LNCaP clone FGC (cell line): ENCODE measurements at regions not wholly inside any gene's neighbourhood (a gene's known extent, or its start where the extent isn't known, plus 50 kb on each side); places are given as distances from the start of the nearest gene placed in this dataset.
"Not testable (repeated sequence)": the region's sequence is repeated elsewhere in the genome, so short reads cannot be mapped to it uniquely, and the experiment has no call there.

Source experiments
- DNase-seq: peaks from one replicate; pipeline ENCODE4 v3.0.0-alpha.2; 2011; ENCODE audit warnings: low read depth
- H3K4me3 ChIP-seq: 2 replicates; pipeline ENCODE4 v1.5.1; 2011; ENCODE audit warnings: mild to moderate bottlenecking, low read depth, low read length, control low read depth
- TF ChIP-seq, protein P1 (sequence below): IDR thresholded peaks from 2 replicates; pipeline ENCODE4 v1.5.1; 2012; ENCODE audit warnings: mild to moderate bottlenecking; ENCODE audit not compliant: control insufficient read depth, insufficient read depth; ENCODE audit errors: extremely low read depth

GRCh38 chr1:143652187-143652586 is 319.6 kb downstream of the FAM72C start:
- TF ChIP-seq, protein P1, sequence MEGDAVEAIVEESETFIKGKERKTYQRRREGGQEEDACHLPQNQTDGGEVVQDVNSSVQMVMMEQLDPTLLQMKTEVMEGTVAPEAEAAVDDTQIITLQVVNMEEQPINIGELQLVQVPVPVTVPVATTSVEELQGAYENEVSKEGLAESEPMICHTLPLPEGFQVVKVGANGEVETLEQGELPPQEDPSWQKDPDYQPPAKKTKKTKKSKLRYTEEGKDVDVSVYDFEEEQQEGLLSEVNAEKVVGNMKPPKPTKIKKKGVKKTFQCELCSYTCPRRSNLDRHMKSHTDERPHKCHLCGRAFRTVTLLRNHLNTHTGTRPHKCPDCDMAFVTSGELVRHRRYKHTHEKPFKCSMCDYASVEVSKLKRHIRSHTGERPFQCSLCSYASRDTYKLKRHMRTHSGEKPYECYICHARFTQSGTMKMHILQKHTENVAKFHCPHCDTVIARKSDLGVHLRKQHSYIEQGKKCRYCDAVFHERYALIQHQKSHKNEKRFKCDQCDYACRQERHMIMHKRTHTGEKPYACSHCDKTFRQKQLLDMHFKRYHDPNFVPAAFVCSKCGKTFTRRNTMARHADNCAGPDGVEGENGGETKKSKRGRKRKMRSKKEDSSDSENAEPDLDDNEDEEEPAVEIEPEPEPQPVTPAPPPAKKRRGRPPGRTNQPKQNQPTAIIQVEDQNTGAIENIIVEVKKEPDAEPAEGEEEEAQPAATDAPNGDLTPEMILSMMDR: no peak
- no peak for DNase-seq
- no peak overlapping the region for H3K4me3 ChIP-seq

GRCh38 chr1:143651350-143651992 is 320.3 kb downstream of the FAM72C start:
- no peak for DNase-seq
- H3K4me3 ChIP-seq: no peak overlapping the region
- TF ChIP-seq, protein P1: no peak

GRCh38 chr1:143644035-143644434 is 327.8 kb downstream of the FAM72C start:
- not testable (repeated sequence) for H3K4me3 ChIP-seq, DNase-seq

- no peak for DNase-seq
- H3K4me3 ChIP-seq: no peak overlapping the region
- TF ChIP-seq, protein P1: no peak
These were observed 328.5 kb downstream of the FAM72C start for GRCh38 chr1:143643148-143643885.

DNA sequence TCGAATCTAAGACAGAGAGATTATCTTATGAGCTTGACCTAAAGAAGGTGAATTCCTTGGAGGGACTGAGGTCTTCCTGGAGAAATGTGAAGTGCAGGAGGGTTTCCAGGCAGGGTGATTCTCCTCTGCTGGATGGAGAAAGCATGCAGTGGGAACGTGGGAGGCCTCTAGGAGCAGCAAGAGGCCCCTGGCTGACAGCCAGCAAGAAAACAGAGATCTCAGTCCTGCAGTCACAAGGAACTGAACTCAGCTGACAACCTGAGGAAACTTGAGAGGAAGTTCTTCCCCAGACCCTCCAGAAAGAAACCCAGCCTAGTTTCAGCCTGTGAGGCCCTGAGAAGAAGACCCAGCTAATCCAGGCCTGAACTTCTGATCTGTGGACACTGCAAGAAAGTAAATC is 345.9 kb downstream of the FAM72C start:
- no peak for DNase-seq
- TF ChIP-seq, protein P1: no peak
- no peak overlapping the region for H3K4me3 ChIP-seq

DNA sequence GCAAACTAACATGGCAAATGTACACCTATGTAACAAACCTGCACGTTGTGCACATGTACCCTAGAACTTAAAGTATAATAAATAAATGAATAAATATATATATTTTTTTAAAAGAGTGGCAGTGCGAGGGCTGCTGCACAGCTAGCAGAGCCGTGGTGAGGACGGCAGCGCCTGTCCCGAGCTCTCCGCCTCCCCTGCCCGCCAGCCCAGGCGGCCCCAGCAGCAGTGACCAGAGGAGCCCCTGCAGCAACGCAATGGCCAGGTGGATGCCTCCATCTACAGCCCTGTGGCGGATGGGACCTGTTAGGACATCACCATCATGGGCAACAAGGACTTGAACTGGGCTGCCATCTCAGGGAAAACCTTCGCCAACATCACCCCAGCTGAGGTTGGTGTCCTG is 351.9 kb downstream of the FAM72C start:
- no peak overlapping the region for H3K4me3 ChIP-seq
- TF ChIP-seq, protein P1: no peak
- DNase-seq: no peak

- TF ChIP-seq, protein P1: no peak
- no peak for DNase-seq
- H3K4me3 ChIP-seq: no peak overlapping the region
These were observed 360.6 kb downstream of the FAM72C start for GRCh38 chr1:143611159-143611558.
